IMR-90 (cell line): ENCODE measurements at regions not wholly inside any gene's neighbourhood (a gene's known extent, or its start where the extent isn't known, plus 50 kb on each side); places are given as distances from the start of the nearest gene placed in this dataset.

ENCODE experiments used
- ATAC-seq: fragments of 200-7000 bp; cut with Tn5 transposase; 2 replicates; pipeline ENCODE4 v1.9.1; 2020; ENCODE audit warnings: low read depth, mild to moderate bottlenecking, moderate library complexity
- BruUV-seq: library from RNA; stranded (reverse); fragments of 400-500 nt; replicated peaks from 2 replicates; lab custom pipeline; 2021; lab: Mats Ljungman, UMichigan
- CTCF ChIA-PET: fragments of 300-600 bp; formaldehyde crosslinking; extraction: SDS; loops from one replicate; lab custom pipeline; 2021; ENCODE audit warnings: antibody characterized with exemption; lab: Yijun Ruan, JAX
- POLR2A ChIA-PET: fragments of 300-600 bp; sonication (Branson Sonifier 250); formaldehyde crosslinking; loops from one replicate; lab custom pipeline; 2022; ENCODE audit warnings: antibody characterized with exemption; ENCODE audit not compliant: unreplicated experiment; lab: Charles Lee
- DNase-seq: peaks from one replicate; pipeline ENCODE4 v3.0.0; 2013
- H2AFZ ChIP-seq: replicated peaks from 2 replicates; pipeline ENCODE3; 2013; ENCODE audit warnings: low read length, mild to moderate bottlenecking; ENCODE audit not compliant: poor library complexity
- H2AK5ac ChIP-seq: 2 replicates; pipeline ENCODE4 v1.6.1; 2013; ENCODE audit warnings: low read depth, low read length, inconsistent platforms
- H2AK9ac ChIP-seq: replicated peaks from 2 replicates; pipeline ENCODE3; 2013; ENCODE audit warnings: mild to moderate bottlenecking, low read depth, low read length, moderate library complexity; ENCODE audit not compliant: poor library complexity
- H2BK120ac ChIP-seq: 2 replicates; pipeline ENCODE4 v1.6.1; 2013; ENCODE audit warnings: low read depth, low read length, inconsistent platforms
- H2BK15ac ChIP-seq: 3 replicates; pipeline ENCODE4 v1.6.1; 2013; ENCODE audit warnings: low read depth, low read length, inconsistent platforms
- H2BK20ac ChIP-seq: 2 replicates; pipeline ENCODE4 v1.6.1; 2013; ENCODE audit warnings: low read depth, mild to moderate bottlenecking, inconsistent platforms, low read length, moderate library complexity
- H2BK5ac ChIP-seq: 2 replicates; pipeline ENCODE4 v1.6.1; 2013; ENCODE audit warnings: mild to moderate bottlenecking, low read depth, low read length, inconsistent platforms; ENCODE audit not compliant: poor library complexity, severe bottlenecking
- H3K14ac ChIP-seq: replicated peaks from 2 replicates; pipeline ENCODE4 v1.6.1; 2013; ENCODE audit warnings: low read depth, low read length, inconsistent platforms
- H3K18ac ChIP-seq: 2 replicates; pipeline ENCODE4 v1.6.1; 2013; ENCODE audit warnings: low read depth, low read length, control low read depth
- H3K23ac ChIP-seq: 2 replicates; pipeline ENCODE4 v1.6.1; 2013; ENCODE audit warnings: low read depth, low read length, inconsistent platforms
- H3K27ac ChIP-seq: 2 replicates; pipeline ENCODE4 v1.5.1; 2013; ENCODE audit warnings: mild to moderate bottlenecking, control low read depth, low read length; ENCODE audit not compliant: insufficient read depth
- H3K27me3 ChIP-seq: 2 replicates; pipeline ENCODE4 v1.6.1; 2013; ENCODE audit warnings: low read length; ENCODE audit not compliant: control insufficient read depth, insufficient read depth
- H3K36me3 ChIP-seq: 2 replicates; pipeline ENCODE4 v1.6.1; 2013; ENCODE audit warnings: low read length, mixed read lengths; ENCODE audit not compliant: control insufficient read depth, insufficient read depth
- H3K4ac ChIP-seq: 2 replicates; pipeline ENCODE4 v1.6.1; 2013; ENCODE audit warnings: low read depth, low read length, inconsistent platforms
- H3K4me1 ChIP-seq: 2 replicates; pipeline ENCODE4 v1.6.1; 2013; ENCODE audit warnings: low read length, mixed read lengths; ENCODE audit not compliant: control insufficient read depth, insufficient read depth
- H3K4me2 ChIP-seq: 2 replicates; pipeline ENCODE4 v1.6.1; 2013; ENCODE audit warnings: low read depth, mild to moderate bottlenecking, control low read depth, low read length, moderate library complexity
- H3K4me3 ChIP-seq: 2 replicates; pipeline ENCODE4 v1.5.1; 2013; ENCODE audit warnings: low read depth, mild to moderate bottlenecking, control low read depth, low read length, moderate library complexity; ENCODE audit not compliant: insufficient read depth
- H3K56ac ChIP-seq: 2 replicates; pipeline ENCODE4 v1.6.1; 2013; ENCODE audit warnings: low read length, inconsistent platforms; ENCODE audit not compliant: insufficient read depth; ENCODE audit errors: extremely low read depth
- H3K79me1 ChIP-seq, 2 experiments: 2 replicates each; pipeline ENCODE4 v1.6.1; 2013; ENCODE audit warnings: low read length in 2 of 2, inconsistent platforms in 1 of 2, low read depth in 1 of 2
- H3K9ac ChIP-seq: 2 replicates; pipeline ENCODE4 v1.6.1; 2013; ENCODE audit warnings: low read depth, low read length, control low read depth
- H3K9me1 ChIP-seq: 2 replicates; pipeline ENCODE4 v1.6.1; 2013; ENCODE audit warnings: low read length, inconsistent platforms; ENCODE audit not compliant: insufficient read depth
- H3K9me3 ChIP-seq: 2 replicates; pipeline ENCODE4 v1.6.1; 2013; ENCODE audit warnings: low read length; ENCODE audit not compliant: control insufficient read depth, insufficient read depth
- H4K20me1 ChIP-seq: 2 replicates; pipeline ENCODE4 v1.6.1; 2013; ENCODE audit warnings: low read length, inconsistent platforms; ENCODE audit not compliant: insufficient read depth
- H4K5ac ChIP-seq: 2 replicates; pipeline ENCODE4 v1.6.1; 2013; ENCODE audit warnings: mild to moderate bottlenecking, low read depth, low read length, control low read depth
- H4K8ac ChIP-seq, 2 experiments: 2 replicates each; pipeline ENCODE4 v1.6.1; 2013; ENCODE audit warnings: low read depth in 2 of 2, low read length in 2 of 2, control low read depth in 1 of 2, inconsistent platforms in 1 of 2
- H4K91ac ChIP-seq: 2 replicates; pipeline ENCODE4 v1.6.1; 2013; ENCODE audit warnings: low read depth, low read length, inconsistent platforms; ENCODE audit not compliant: insufficient read depth
- CEBPB ChIP-seq: IDR thresholded peaks from 2 replicates; pipeline ENCODE4 v1.6.1; 2012; ENCODE audit warnings: low read depth, low read length, improper control_type of control experiment
- CHD1 ChIP-seq: IDR thresholded peaks from 2 replicates; pipeline ENCODE4 v1.6.1; 2012; ENCODE audit warnings: low read depth, low read length, improper control_type of control experiment
- CTCF ChIP-seq: conservative IDR thresholded peaks from 2 replicates; pipeline ENCODE4 v1.5.1; 2012; ENCODE audit warnings: mild to moderate bottlenecking, low read depth, low read length, improper control_type of control experiment
- ELK1 ChIP-seq: fragments of 150-350 bp; IDR thresholded peaks from 2 replicates; pipeline ENCODE4 v1.6.1; 2016; ENCODE audit warnings: low read depth, mild to moderate bottlenecking, low read length, moderate library complexity, borderline replicate concordance
- FOS ChIP-seq: fragments of 150-350 bp; IDR thresholded peaks from 2 replicates; pipeline ENCODE4 v1.6.1; 2016; ENCODE audit warnings: low read depth, low read length
- MAZ ChIP-seq: IDR thresholded peaks from 2 replicates; pipeline ENCODE4 v1.6.1; 2012; ENCODE audit warnings: low read depth, mild to moderate bottlenecking, low read length, improper control_type of control experiment, moderate library complexity, borderline replicate concordance
- NFE2L2 ChIP-seq: fragments of 150-350 bp; IDR thresholded peaks from 2 replicates; pipeline ENCODE4 v1.6.1; 2016; ENCODE audit warnings: low read depth, mild to moderate bottlenecking, low read length
- POLR2A ChIP-seq: IDR thresholded peaks from 2 replicates; pipeline ENCODE4 v1.6.1; 2012; ENCODE audit warnings: mild to moderate bottlenecking, low read depth, low read length
- RCOR1 ChIP-seq: IDR thresholded peaks from 2 replicates; pipeline ENCODE4 v1.6.1; 2012; ENCODE audit warnings: mild to moderate bottlenecking, low read length, improper control_type of control experiment; ENCODE audit not compliant: insufficient replicate concordance
- RFX5 ChIP-seq: IDR thresholded peaks from 2 replicates; pipeline ENCODE4 v1.8.0; 2012; ENCODE audit warnings: low read depth, mild to moderate bottlenecking, low read length, moderate library complexity
- SMC3 ChIP-seq: fragments of 150-350 bp; IDR thresholded peaks from 2 replicates; pipeline ENCODE4 v1.6.1; 2016; ENCODE audit warnings: low read depth, mild to moderate bottlenecking, antibody characterized with exemption, low read length, moderate library complexity
- USF2 ChIP-seq: fragments of 150-350 bp; IDR thresholded peaks from 2 replicates; pipeline ENCODE4 v1.6.1; 2017; ENCODE audit warnings: mild to moderate bottlenecking, antibody characterized with exemption, low read length, low read depth
- WGBS, 2 experiments: methylation state at CpG; one replicate each; pipeline versions ENCODE4 v1.1.5 to v1.1.7; 2013; ENCODE audit warnings: missing lambda C conversion rate in 2 of 2; ENCODE audit not compliant: insufficient read length in 1 of 2; ENCODE audit errors: extremely low coverage in 2 of 2; 5-methylcytosine and 5-hydroxymethylcytosine counted together
- dilution Hi-C: fragments of 300-500 bp; cut with HindIII; formaldehyde crosslinking; loops from one replicate; pipeline ENCODE4 v1.14.3; 2018; ENCODE audit warnings: low sequenced_read_pairs; ENCODE audit not compliant: unreplicated experiment
- in situ Hi-C: fragments of 300-500 bp; cut with MboI; formaldehyde crosslinking; loops from 3 replicates; pipeline ENCODE4 v1.14.3; 2019; ENCODE audit warnings: low sequenced_read_pairs, inconsistent platforms, mixed read lengths
- intact Hi-C: fragments of 100-400 bp; cut with micrococcal nuclease; formaldehyde crosslinking; loops from 2 replicates; pipeline ENCODE4 v1.10.0; 2022

GRCh38 chr3:106795553-106795952 is 581.7 kb upstream of the CCDC54 start:
- intact Hi-C loops (no loop called here), dilution Hi-C loops (no loop called here), in situ Hi-C loops (no loop called here)
- no peak overlapping the region for H2BK15ac ChIP-seq
- no peak overlapping the region for H2BK5ac ChIP-seq
- no peak overlapping the region for H3K4ac ChIP-seq
- ATAC-seq (no peak), DNase-seq (no peak)
- no peak overlapping the region for H4K8ac ChIP-seq
- H4K20me1 ChIP-seq, result no peaks in the 10 kb centered on the region
- H3K27me3 ChIP-seq, result no peaks in the 10 kb centered on the region
- H2BK120ac ChIP-seq, result no peak overlapping the region
- H2AK5ac ChIP-seq, result no peak overlapping the region
- H3K9ac ChIP-seq, result no peak overlapping the region
- no peak overlapping the region for H3K14ac ChIP-seq
- BruUV-seq, result no TSS peak
- H3K36me3 ChIP-seq, result no peaks in the 10 kb centered on the region
- H3K56ac ChIP-seq, result no peak overlapping the region
- no peaks in the 10 kb centered on the region for H3K4me1 ChIP-seq
- WGBS, 2 experiments, result no CpG with 5 or more reads among the region's 1 CpG
- no peak overlapping the region for H2BK20ac ChIP-seq
- H3K79me1 ChIP-seq, result no peaks in the 10 kb centered on the region
- no peak overlapping the region for H3K4me3 ChIP-seq
- no peak overlapping the region for H4K5ac ChIP-seq
- no peak for TF ChIP-seq CHD1
- TF ChIP-seq CTCF, result no peak
- no peak for TF ChIP-seq FOS
- TF ChIP-seq RCOR1, result no peak
- no peak for TF ChIP-seq USF2
- TF ChIP-seq MAZ, result no peak
- TF ChIP-seq CEBPB, result no peak
- TF ChIP-seq NFE2L2, result no peak
- TF ChIP-seq RFX5, result no peak
- no peak for TF ChIP-seq POLR2A
- TF ChIP-seq SMC3, result no peak
- TF ChIP-seq ELK1, result no peak
- no peaks in the 10 kb centered on the region for H3K9me3 ChIP-seq
- H4K91ac ChIP-seq, result no peak overlapping the region
- CTCF ChIA-PET, result no interaction called here
- no peaks in the 10 kb centered on the region for H3K9me1 ChIP-seq
- no peak overlapping the region for H3K27ac ChIP-seq
- no peak overlapping the region for H3K4me2 ChIP-seq
- POLR2A ChIA-PET, result no interaction called here
- H2AK9ac ChIP-seq, result no peak overlapping the region
- H2AFZ ChIP-seq, result no peak overlapping the region
- H3K18ac ChIP-seq, result no peak overlapping the region
- no peak overlapping the region for H3K23ac ChIP-seq
